Hepatic stellate cell (primary cell): ENCODE measurements at regions not wholly inside any gene's neighbourhood (a gene's known extent, or its start where the extent isn't known, plus 50 kb on each side); places are given as distances from the start of the nearest gene placed in this dataset.

ENCODE experiments used
- DNase-seq: peaks from one replicate; pipeline ENCODE4 v3.0.0; 2011; ENCODE audit warnings: low spot score

- DNase-seq: no peak
Measured at GRCh38 chr4:22020129-22020528, 71.6 kb upstream of the KCNIP4 start.

- DNase-seq: no peak
Measured at GRCh38 chr4:22019676-22020075, 71.1 kb upstream of the KCNIP4 start.

- no peak for DNase-seq
Measured at GRCh38 chr4:22014222-22014741, 65.7 kb upstream of the KCNIP4 start.

- DNase-seq: no peak
Measured at GRCh38 chr4:22003878-22004277, 55.3 kb upstream of the KCNIP4 start.
